ENCODE measurements at regions not wholly inside any gene's neighbourhood (a gene's known extent, or its start where the extent isn't known, plus 50 kb on each side); places are given as distances from the start of the nearest gene placed in this dataset.
"Not testable (repeated sequence)": the region's sequence is repeated elsewhere in the genome, so short reads cannot be mapped to it uniquely, and the experiment has no call there.

DNA sequence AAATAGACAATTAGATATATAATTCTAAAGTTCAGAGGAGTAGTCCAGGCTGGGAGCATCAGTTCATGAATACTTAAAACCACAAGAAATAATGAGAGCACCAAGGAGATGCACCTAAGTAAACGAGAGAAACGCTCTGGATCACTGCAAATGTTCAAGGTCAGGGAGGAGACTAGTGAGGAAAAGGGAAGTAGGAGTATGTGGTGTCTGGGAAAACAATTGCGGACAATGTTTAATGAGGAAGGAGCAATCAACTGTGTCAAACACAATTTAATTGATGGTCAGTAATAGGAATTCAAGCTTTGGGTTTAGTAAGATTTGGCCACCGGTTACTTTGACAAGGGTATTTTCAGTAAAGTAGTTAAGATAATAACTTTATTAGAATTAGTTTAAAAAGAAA is 652.2 kb downstream of the DACH1 start:
- no peak for DNase-seq
- Histone ChIP-seq H3K27ac (no peak overlapping the region), H3K9me3 (replicated peaks) (no peaks in the 10 kb centered on the region), H3K27me3 (no peaks in the 10 kb centered on the region), H3K4me3 (no peak overlapping the region), H3K36me3 (no peaks in the 10 kb centered on the region), H3K4me1 (no peaks in the 10 kb centered on the region)

DNA sequence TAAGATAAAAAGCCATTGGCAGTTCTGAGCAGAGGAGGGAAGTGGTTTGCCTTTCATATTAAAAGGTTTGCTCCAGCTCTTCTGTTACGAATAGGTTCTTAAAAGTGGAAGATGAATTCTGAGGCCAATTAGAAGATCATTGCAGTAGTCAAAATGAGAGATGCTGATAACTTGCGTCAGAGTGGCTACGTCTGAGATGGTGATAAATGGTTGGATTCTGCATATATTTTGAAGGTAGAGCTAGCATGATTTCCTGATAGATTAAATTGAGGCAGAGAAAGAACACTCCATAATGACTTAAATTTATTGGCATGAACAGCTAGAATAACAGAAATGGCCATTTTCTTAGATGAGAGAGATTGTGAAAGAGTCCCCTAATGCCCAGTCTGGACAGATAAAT is 652.6 kb downstream of the DACH1 start:
- Histone ChIP-seq H3K9me3 (replicated peaks) (no peaks in the 10 kb centered on the region), H3K4me3 (no peak overlapping the region), H3K4me1 (no peaks in the 10 kb centered on the region), H3K27me3 (no peaks in the 10 kb centered on the region), H3K27ac (no peak overlapping the region), H3K36me3 (no peaks in the 10 kb centered on the region)
- DNase-seq: no peak

DNA sequence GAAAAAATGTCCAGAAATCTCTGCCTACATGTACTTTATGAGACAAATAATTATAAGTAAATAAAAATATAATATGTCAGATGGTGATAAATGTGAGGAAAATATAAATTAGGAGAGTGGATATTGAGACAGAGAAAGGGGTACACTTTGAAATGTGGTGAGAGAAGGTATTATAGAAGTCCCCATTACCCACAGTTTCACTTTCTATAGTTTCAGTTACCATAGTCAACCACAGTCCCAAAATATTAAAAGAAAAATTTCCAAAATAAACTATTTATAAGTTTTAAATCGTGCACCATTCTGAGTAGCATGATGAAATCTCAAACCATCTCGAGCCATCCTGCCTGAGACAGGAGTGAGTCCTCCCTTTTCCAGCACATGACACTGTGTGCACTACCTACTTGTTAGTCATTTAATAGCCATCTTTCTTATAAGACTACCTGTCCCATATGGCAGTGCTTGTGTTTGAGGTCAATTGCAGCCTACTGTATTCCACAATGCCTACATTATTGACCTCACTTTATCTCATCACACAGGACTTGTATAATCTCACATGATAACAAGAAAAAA is 653.7 kb downstream of the DACH1 start:
- no peak overlapping the region for H3K4me3 ChIP-seq
- no peak overlapping the region for H3K27ac ChIP-seq
- DNase-seq: no peak
- H3K27me3 ChIP-seq: no peaks in the 10 kb centered on the region
- H3K4me1 ChIP-seq: no peaks in the 10 kb centered on the region
- no peaks in the 10 kb centered on the region for H3K9me3 ChIP-seq (replicated peaks)
- no peaks in the 10 kb centered on the region for H3K36me3 ChIP-seq

DNA sequence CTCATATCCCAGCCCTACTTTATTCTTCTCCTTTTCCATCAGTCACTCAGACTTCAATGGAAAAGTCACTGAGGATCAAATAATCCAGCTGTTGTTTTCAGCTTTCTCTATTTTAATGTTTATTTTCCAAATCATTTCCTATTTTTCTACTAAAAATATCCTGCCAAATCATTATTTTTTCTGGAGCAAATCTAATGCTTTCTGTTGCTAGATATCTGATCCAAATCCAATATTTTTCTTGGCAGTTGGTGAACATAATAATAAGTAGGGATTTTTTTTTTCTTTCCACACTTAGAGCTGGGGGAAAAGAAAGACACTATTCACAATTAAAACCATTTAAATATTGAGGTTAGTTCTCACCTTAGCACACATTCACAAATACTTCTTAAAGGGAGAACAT is 656.1 kb downstream of the DACH1 start:
- Histone ChIP-seq H3K27ac (no peak overlapping the region), H3K9me3 (replicated peaks) (no peaks in the 10 kb centered on the region), H3K4me1 (no peaks in the 10 kb centered on the region), H3K27me3 (no peaks in the 10 kb centered on the region), H3K4me3 (no peak overlapping the region), H3K36me3 (no peaks in the 10 kb centered on the region)
- DNase-seq: no peak

DNA sequence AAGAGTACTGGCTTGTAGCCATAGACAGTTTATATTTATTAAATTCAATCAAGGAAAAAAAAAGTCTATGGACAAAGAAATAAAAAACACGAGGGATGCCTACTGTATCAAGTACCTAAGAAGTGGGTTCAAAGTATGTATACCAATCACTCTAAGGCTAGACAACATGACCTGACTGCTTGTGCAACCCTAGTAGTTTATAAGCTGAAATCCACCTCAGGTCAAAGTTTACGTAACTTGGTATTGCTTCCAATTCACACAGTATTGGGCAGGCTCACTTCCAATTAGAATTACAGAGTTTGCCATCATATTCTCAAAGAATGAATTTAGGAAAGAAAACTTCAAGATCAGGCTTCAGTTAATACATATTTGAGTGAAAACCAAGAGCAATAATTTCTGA is 657.8 kb downstream of the DACH1 start:
- no peaks in the 10 kb centered on the region for H3K27me3 ChIP-seq
- no peaks in the 10 kb centered on the region for H3K36me3 ChIP-seq
- H3K9me3 ChIP-seq (replicated peaks): no peaks in the 10 kb centered on the region
- no peak for DNase-seq
- no peaks in the 10 kb centered on the region for H3K4me1 ChIP-seq
- H3K4me3 ChIP-seq: no peak overlapping the region
- H3K27ac ChIP-seq: no peak overlapping the region

DNA sequence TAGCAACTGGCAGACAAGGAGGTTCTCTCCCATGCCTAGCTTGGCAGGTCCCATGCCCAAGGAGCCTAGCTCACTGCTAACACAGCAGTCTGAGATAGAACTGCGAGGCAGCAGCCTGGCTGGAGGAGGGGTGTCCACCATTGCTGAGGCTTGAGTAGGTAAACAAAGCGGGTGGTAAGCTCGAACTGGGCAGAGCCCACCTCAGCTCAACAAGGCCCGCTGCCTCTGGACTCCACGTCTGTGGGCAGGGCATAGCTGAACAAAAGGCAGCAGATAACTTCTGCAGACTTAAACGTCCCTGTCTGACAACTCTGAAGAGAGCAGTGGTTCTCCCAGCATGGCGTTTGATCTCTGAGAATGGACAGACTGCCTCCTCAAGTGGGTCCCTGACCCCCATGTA is 682.4 kb downstream of the DACH1 start:
- not testable (repeated sequence) for DNase-seq; H3K36me3 ChIP-seq; H3K27ac ChIP-seq; H3K27me3 ChIP-seq; H3K4me3 ChIP-seq; H3K4me1 ChIP-seq; H3K9me3 ChIP-seq (replicated peaks)

DNA sequence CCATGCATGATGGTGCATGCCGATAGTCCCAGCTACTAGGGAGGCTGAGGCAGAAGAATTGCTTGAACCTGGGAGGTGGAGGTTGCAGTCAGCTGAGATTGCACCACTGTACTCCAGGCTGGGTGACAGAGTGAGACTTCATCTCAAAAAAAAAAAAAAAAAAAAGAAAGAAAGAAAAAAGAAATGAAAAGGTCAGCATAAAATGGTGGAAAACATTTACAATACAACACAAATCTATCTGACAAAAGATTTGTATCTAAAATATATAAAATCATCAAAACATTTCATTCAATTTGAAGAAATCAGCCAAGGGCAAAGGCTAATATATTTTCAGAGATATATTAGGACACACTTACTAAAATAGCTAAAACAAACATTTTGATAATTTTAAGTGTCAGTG is 683.7 kb downstream of the DACH1 start:
- not testable (repeated sequence) for H3K36me3 ChIP-seq; H3K27ac ChIP-seq; DNase-seq; H3K4me3 ChIP-seq; H3K27me3 ChIP-seq; H3K4me1 ChIP-seq; H3K9me3 ChIP-seq (replicated peaks)

DNA sequence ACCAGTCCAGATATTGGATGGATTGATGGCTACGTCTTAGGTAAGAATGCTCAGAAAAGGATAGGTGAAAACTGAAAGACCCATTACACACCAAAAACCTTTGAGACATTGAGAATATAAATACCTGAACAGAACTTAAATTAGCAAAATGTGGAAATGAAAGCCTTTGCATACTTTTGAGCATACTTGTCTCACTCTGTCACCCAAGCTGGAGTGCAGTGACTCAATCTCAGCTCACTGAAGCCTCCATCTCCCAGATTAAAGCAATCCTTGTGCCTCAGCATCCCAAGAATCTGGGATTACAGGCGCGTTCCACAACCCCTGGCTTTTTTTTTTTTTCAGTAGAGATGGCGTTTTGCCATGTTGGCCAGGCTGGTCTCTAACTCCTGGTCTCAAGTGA is 695.3 kb downstream of the DACH1 start:
- no peaks in the 10 kb centered on the region for H3K36me3 ChIP-seq
- no peak overlapping the region for H3K4me3 ChIP-seq
- no peaks in the 10 kb centered on the region for H3K27me3 ChIP-seq
- no peak for DNase-seq
- no peak overlapping the region for H3K27ac ChIP-seq
- H3K4me1 ChIP-seq: no peaks in the 10 kb centered on the region
- no peaks in the 10 kb centered on the region for H3K9me3 ChIP-seq (replicated peaks)

DNA sequence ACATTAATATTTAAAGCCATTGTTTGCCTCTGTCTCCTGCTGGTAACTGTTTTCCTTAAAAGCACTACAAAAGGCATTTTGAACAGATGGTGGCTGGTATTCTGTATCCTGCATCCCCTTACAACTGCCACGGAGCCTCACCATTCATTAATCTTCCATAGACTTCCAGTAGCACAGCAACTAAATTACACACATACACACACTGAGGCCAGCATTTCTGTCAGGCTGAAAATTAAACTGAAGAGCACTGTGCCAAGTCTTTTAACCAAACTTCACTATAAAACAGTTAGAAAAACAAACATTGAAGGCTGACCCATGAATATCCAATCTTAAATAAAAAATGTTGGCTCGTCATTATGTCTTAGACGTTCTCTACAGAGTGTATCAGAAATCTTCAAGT is 697.8 kb downstream of the DACH1 start:
- no peak overlapping the region for H3K4me3 ChIP-seq
- peak in 1 of 2 experiments; percentile 11 for DNase-seq

DNA sequence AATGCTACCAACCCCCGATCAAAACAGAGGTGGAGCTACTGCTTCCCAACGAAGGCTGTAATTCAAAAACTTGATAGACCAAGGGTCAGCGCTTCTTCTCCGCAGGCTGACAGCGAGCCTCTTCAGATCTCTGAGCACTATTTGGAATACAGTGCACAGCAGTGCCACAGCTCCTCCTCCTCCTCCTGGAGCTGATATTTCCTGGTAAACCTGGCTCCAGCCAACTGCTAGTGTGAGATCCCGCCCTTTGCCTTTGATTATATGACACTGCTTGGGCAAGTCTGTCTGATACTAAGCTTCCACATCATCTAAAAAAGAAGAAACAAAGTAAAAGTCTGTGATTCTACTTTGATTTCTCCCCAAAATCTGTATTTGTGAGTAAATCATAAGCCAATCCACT is 710.5 kb downstream of the DACH1 start:
- H3K27me3 ChIP-seq: no peaks in the 10 kb centered on the region
- H3K27ac ChIP-seq: no peak overlapping the region
- no peaks in the 10 kb centered on the region for H3K36me3 ChIP-seq
- no peak for DNase-seq
- H3K4me3 ChIP-seq: no peak overlapping the region
- no peaks in the 10 kb centered on the region for H3K9me3 ChIP-seq (replicated peaks)
- no peaks in the 10 kb centered on the region for H3K4me1 ChIP-seq

More for the DNA sequence above, 697.8 kb downstream of the DACH1 start:
- Histone ChIP-seq H3K27me3 (no peaks in the 10 kb centered on the region), H3K4me1 (no peaks in the 10 kb centered on the region), H3K36me3 (no peaks in the 10 kb centered on the region), H3K9me3 (replicated peaks) (no peaks in the 10 kb centered on the region), H3K27ac (no peak overlapping the region)

DNA sequence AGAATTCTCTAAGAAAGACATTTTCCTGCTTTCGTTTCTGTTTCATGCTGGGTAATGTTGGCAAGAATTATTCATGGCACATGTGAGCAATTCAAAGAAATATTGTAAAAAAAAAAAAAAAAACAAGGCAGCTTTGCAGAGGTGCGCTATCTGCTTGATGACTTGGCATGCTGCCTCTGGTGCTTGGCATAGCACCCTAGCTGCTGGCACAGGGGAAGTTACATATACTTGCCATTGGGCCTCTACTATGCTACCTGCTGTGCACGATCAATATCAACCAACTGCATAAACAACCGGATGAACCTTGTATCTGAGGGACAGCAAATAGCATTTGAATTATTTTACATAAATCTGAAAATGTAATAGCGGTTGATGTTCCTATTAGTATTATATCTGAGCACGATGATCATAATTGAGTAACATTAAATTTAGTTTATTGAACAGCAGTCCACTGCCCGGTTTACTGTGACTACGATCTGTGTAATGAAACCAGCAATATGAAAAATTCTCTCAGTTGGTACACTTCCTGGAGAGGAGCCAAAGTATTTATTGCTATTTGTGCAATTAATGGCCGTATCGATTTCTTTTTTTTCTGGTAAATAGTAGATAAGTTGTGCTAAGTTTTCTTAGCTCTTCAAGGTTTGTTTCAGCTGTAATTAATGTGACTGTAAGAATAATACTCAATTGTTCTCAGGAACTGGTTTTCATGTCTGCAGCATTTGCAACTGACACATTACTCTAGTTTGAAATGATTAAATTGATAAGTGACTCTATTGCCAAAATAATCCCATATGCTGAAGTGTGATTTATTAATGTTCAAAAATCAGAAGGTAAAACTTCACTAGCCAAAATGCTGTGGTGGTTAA is 717.3 kb downstream of the DACH1 start:
- Histone ChIP-seq H3K4me1 (no peaks in the 10 kb centered on the region), H3K9me3 (replicated peaks) (no peaks in the 10 kb centered on the region), H3K27me3 (no peaks in the 10 kb centered on the region), H3K27ac (no peak overlapping the region), H3K4me3 (no peak overlapping the region), H3K36me3 (no peaks in the 10 kb centered on the region)
- DNase-seq: no peak

DNA sequence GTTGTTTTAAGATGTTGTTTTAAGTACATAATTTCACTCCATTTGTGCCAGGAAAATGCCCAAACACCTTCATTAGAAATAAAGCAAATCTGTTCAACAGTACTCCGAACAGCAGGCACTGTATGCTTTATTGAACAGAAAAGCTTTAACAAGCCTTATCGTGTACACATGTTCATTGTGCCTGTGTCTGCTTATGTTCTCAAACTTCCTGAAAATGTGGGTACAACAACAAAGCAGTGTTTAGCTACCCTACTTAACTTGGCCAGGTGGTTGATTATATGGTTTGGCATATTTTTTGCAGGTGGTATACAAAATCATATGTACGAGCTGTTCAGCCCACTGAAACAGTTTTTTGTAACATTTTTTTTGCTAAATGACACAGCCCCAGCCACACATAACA is 718.0 kb downstream of the DACH1 start:
- no peak for DNase-seq

DNA sequence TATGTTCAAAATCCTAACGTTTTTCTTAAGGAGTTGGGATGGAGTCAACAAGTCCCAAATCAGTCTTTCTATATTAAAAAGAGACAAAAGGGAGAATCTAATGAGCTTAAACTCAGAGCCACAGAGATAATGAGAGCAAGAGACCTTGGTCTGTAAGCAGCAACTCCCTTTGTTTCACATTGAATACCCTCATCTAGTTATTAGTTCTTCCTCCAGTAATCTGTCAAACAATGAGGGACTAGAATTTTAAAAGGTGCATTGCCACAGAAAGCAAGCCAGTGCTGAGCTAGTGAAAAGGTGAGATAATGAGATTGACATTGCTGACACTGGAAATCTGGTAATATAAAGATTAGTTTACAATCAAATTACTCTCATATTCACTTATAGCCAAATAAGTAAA is 718.6 kb downstream of the DACH1 start:
- no peak for DNase-seq
- no peaks in the 10 kb centered on the region for H3K36me3 ChIP-seq
- no peak overlapping the region for H3K4me3 ChIP-seq
- H3K27me3 ChIP-seq: no peaks in the 10 kb centered on the region
- no peaks in the 10 kb centered on the region for H3K4me1 ChIP-seq
- no peak overlapping the region for H3K27ac ChIP-seq
- H3K9me3 ChIP-seq (replicated peaks): no peaks in the 10 kb centered on the region

More for the DNA sequence above, 718.0 kb downstream of the DACH1 start:
- Histone ChIP-seq H3K4me1 (no peaks in the 10 kb centered on the region), H3K9me3 (replicated peaks) (no peaks in the 10 kb centered on the region), H3K27me3 (no peaks in the 10 kb centered on the region), H3K27ac (no peak overlapping the region), H3K4me3 (no peak overlapping the region), H3K36me3 (no peaks in the 10 kb centered on the region)

DNA sequence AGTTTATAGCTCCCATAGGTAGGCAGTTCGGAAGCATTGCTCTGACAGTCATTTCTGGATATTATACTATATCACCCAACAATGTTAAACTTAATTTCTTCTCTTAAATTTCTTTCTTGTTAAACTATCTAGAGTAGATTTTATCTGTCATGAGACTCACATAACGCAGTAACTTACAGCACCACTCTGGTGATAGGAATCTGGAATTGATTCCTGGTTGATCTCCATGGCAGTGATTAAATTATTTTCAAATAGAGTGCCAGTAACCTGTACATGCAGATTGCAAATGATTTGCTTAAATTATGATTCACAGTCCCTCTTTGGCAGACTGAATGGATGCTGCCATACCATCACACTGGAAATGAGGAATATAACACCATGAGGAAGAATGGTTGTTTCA is 722.1 kb downstream of the DACH1 start:
- H3K36me3 ChIP-seq: no peaks in the 10 kb centered on the region
- no peak overlapping the region for H3K27ac ChIP-seq
- no peaks in the 10 kb centered on the region for H3K4me1 ChIP-seq
- no peak overlapping the region for H3K4me3 ChIP-seq
- DNase-seq: no peak
- no peaks in the 10 kb centered on the region for H3K9me3 ChIP-seq (replicated peaks)
- no peaks in the 10 kb centered on the region for H3K27me3 ChIP-seq

DNA sequence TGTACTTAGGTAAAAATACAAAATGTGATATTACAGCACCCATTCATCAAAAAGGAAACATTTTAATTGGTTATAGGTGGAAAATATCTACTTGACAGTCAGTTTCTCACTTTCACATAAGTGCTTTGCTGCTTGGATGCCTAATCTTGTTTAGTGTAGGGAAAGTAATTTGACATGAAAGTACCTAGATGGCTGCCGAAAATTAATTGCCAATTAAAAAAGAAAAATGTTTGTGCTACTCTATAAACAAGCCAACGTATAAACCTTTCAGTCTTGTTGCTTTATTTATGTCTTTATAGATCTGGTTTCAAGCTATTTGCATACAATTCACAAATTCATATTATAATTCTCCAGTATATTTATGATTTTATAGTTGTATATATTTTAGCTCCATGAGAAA is 729.9 kb downstream of the DACH1 start:
- Histone ChIP-seq H3K9me3 (replicated peaks) (no peaks in the 10 kb centered on the region), H3K36me3 (no peaks in the 10 kb centered on the region), H3K4me3 (no peak overlapping the region), H3K27me3 (no peaks in the 10 kb centered on the region), H3K27ac (no peak overlapping the region), H3K4me1 (no peaks in the 10 kb centered on the region)
- no peak for DNase-seq

DNA sequence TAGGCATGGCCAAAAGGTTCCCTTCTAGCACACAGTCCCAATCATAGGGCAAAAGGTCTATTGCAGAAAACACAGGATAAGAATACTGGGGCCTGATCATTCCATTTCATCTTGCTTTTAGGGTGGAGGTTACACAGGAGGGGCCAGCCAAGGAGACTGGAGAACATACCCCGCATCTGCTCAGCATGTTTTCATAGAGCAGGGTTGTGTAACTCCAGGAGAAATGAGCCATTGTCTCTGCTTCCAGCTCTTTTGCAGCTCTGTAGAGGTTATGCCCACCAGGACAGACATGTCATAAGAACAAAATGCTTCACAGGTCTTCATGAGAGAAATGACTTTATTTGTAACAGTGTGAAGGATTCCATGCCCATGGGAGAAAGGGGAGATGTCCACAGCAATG is 742.8 kb downstream of the DACH1 start:
- H3K27ac ChIP-seq: no peak overlapping the region
- H3K4me1 ChIP-seq: no peaks in the 10 kb centered on the region
- H3K36me3 ChIP-seq: no peaks in the 10 kb centered on the region
- H3K27me3 ChIP-seq: no peaks in the 10 kb centered on the region
- DNase-seq: no peak
- no peak overlapping the region for H3K4me3 ChIP-seq
- no peaks in the 10 kb centered on the region for H3K9me3 ChIP-seq (replicated peaks)
